K562 (cell line): ENCODE measurements at regions not wholly inside any gene's neighbourhood (a gene's known extent, or its start where the extent isn't known, plus 50 kb on each side); places are given as distances from the start of the nearest gene placed in this dataset.

Experiments used
- FOXA1 ChIP-seq: fragments of 450-650 bp; IDR thresholded peaks from 2 replicates; pipeline ENCODE4 v1.6.1; 2016; ENCODE audit warnings: mild to moderate bottlenecking, borderline replicate concordance
- HNRNPL ChIP-seq: fragments of 200-400 bp; formaldehyde crosslinking; IDR thresholded peaks from 2 replicates; pipeline ENCODE4 v1.6.1; 2017; ENCODE audit warnings: low read depth, mild to moderate bottlenecking, low read length
- JUND ChIP-seq, 2 experiments: IDR thresholded peaks; 2 replicates in 1 of 2; 3 replicates in 1 of 2; pipeline ENCODE4 v1.6.1; 2011; ENCODE audit warnings: borderline replicate concordance in 2 of 2, low read depth in 2 of 2, low read length in 2 of 2, improper control_type of control experiment in 1 of 2, missing biosample characterization in 1 of 2, missing genetic modification characterization in 1 of 2, missing genetic modification reagents in 1 of 2
- MYC ChIP-seq, 2 experiments: fragments of 250-450 bp in 1 of 2; sonication (Bioruptor Pico) in 1 of 2; IDR thresholded peaks; 2 replicates each; pipeline versions ENCODE4 v1.5.1 to v1.6.1; 2012 to 2021; ENCODE audit warnings: low read depth in 2 of 2, borderline replicate concordance in 1 of 2, improper control_type of control experiment in 1 of 2, low read length in 1 of 2, mild to moderate bottlenecking in 1 of 2, moderate library complexity in 1 of 2
- NFE2L1 ChIP-seq: fragments of 450-650 bp; IDR thresholded peaks from 2 replicates; pipeline ENCODE4 v1.6.1; 2016; ENCODE audit warnings: missing genetic modification characterization, low read depth, mild to moderate bottlenecking, missing compliant biosample characterization, moderate library complexity, borderline replicate concordance
- POLR2AphosphoS5 ChIP-seq: IDR thresholded peaks from 2 replicates; pipeline ENCODE4 v1.6.1; 2011; ENCODE audit warnings: mild to moderate bottlenecking, low read depth, low read length, moderate library complexity; ENCODE audit not compliant: control insufficient read depth, insufficient read depth
- TBP ChIP-seq: optimal IDR thresholded peaks from 2 replicates; pipeline ENCODE3; 2011; ENCODE audit warnings: low read depth, low read length, improper control_type of control experiment
- ZNF274 ChIP-seq: IDR thresholded peaks from 2 replicates; pipeline ENCODE4 v1.6.1; 2011; ENCODE audit warnings: low read depth, mild to moderate bottlenecking, low read length, moderate library complexity, borderline replicate concordance
- ZNF589 ChIP-seq: fragments of 200-800 bp; sonication (Bioruptor generic); IDR thresholded peaks from 2 replicates; pipeline ENCODE4 v1.6.1; 2016; ENCODE audit warnings: low read depth, missing genetic modification characterization, missing compliant biosample characterization
- TF ChIP-seq, protein P1 (sequence below), 3 experiments: IDR thresholded peaks in 2 of 3; conservative IDR thresholded peaks in 1 of 3; 2 replicates each; pipeline ENCODE4 v1.5.1; 2011 to 2012; ENCODE audit warnings: low read length in 3 of 3, mild to moderate bottlenecking in 3 of 3, control low read depth in 2 of 3, improper control_type of control experiment in 1 of 3, inconsistent platforms in 1 of 3, low read depth in 1 of 3, mixed read lengths in 1 of 3, moderate library complexity in 1 of 3; ENCODE audit not compliant: insufficient read depth in 2 of 3
- TF ChIP-seq, protein P2 (sequence below), 2 experiments: fragments of 450-650 bp; formaldehyde crosslinking in 1 of 2; IDR thresholded peaks; 2 replicates each; pipeline versions ENCODE4 v1.4.0 to v1.6.1; 2014 to 2020; ENCODE audit warnings: mild to moderate bottlenecking in 2 of 2, borderline replicate concordance in 1 of 2, low read depth in 1 of 2

DNA sequence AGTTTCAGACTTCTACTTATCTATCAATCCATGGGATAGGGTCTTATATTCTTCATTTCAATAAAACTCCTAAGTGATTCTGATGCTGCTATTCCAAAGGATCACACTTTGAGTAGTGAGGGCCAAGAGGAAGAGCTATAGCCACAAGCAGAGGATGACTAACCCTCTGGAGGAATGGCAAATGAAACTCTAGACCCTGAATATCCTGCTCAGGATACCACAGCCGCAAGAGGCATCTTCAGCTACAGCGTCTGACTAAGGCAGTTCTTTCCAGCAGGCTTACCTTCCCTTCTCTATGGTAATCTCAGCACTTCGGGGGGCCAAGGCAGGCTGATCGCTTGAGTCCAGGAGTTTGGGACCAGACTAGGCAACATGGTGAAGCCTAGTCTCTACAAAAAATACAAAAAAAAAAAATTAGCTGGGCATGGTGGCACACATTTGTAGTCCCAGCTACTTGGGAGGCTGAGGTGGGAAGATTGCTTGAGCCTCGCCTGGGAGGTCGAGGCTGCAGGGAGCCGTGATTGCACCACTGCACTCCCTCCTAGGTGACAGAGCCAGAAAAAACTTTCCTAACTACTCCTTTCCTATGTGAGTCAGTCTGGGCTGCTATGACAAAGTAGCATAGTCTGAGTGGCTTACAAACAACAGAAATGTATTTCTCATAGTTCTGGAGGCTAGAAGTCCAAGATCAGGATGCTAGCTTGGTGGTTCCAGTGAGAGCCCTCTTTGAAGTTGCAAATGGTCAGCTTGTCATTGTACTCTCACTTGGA lies 371.9 kb downstream of the IRS1 start:
- TF ChIP-seq ZNF589 (CRISPR knock-in tag) (no peak), NFE2L1 (tag) (no peak), POLR2AphosphoS5 (no peak), FOXA1 (no peak), HNRNPL (no peak), MYC (IDR thresholded peaks at IDR 0.05; ENCODE audit: low read depth, low read length) (no peak), MYC (CRISPR knock-in tag; IDR thresholded peaks at IDR 0.05; ENCODE audit: borderline replicate concordance, low read depth) (no peak), JUND (IDR thresholded peaks at IDR 0.05; ENCODE audit: borderline replicate concordance, low read depth, low read length) (no peak), JUND (tag; IDR thresholded peaks at IDR 0.05; ENCODE audit: borderline replicate concordance, low read depth, low read length) (no peak), ZNF274 (no peak), TBP (no peak)
- TF ChIP-seq, protein P1, sequence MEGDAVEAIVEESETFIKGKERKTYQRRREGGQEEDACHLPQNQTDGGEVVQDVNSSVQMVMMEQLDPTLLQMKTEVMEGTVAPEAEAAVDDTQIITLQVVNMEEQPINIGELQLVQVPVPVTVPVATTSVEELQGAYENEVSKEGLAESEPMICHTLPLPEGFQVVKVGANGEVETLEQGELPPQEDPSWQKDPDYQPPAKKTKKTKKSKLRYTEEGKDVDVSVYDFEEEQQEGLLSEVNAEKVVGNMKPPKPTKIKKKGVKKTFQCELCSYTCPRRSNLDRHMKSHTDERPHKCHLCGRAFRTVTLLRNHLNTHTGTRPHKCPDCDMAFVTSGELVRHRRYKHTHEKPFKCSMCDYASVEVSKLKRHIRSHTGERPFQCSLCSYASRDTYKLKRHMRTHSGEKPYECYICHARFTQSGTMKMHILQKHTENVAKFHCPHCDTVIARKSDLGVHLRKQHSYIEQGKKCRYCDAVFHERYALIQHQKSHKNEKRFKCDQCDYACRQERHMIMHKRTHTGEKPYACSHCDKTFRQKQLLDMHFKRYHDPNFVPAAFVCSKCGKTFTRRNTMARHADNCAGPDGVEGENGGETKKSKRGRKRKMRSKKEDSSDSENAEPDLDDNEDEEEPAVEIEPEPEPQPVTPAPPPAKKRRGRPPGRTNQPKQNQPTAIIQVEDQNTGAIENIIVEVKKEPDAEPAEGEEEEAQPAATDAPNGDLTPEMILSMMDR (IDR thresholded peaks at IDR 0.05 in 2 of 3, conservative IDR thresholded peaks at IDR 0.05 in 1 of 3; ENCODE audit: insufficient read depth in 2 of 3, low read depth in 1 of 3, low read length in 3 of 3), result no peak
- TF ChIP-seq, protein P2, sequence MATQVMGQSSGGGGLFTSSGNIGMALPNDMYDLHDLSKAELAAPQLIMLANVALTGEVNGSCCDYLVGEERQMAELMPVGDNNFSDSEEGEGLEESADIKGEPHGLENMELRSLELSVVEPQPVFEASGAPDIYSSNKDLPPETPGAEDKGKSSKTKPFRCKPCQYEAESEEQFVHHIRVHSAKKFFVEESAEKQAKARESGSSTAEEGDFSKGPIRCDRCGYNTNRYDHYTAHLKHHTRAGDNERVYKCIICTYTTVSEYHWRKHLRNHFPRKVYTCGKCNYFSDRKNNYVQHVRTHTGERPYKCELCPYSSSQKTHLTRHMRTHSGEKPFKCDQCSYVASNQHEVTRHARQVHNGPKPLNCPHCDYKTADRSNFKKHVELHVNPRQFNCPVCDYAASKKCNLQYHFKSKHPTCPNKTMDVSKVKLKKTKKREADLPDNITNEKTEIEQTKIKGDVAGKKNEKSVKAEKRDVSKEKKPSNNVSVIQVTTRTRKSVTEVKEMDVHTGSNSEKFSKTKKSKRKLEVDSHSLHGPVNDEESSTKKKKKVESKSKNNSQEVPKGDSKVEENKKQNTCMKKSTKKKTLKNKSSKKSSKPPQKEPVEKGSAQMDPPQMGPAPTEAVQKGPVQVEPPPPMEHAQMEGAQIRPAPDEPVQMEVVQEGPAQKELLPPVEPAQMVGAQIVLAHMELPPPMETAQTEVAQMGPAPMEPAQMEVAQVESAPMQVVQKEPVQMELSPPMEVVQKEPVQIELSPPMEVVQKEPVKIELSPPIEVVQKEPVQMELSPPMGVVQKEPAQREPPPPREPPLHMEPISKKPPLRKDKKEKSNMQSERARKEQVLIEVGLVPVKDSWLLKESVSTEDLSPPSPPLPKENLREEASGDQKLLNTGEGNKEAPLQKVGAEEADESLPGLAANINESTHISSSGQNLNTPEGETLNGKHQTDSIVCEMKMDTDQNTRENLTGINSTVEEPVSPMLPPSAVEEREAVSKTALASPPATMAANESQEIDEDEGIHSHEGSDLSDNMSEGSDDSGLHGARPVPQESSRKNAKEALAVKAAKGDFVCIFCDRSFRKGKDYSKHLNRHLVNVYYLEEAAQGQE (IDR thresholded peaks at IDR 0.05; ENCODE audit: borderline replicate concordance), result no peak
- TF ChIP-seq, protein P2 (CRISPR knock-in tag; IDR thresholded peaks at IDR 0.05; ENCODE audit: low read depth), result no peak
